NT2/D1 (cell line): ENCODE measurements at regions not wholly inside any gene's neighbourhood (a gene's known extent, or its start where the extent isn't known, plus 50 kb on each side); places are given as distances from the start of the nearest gene placed in this dataset.

ENCODE experiments used
- DNase-seq: peaks from one replicate; pipeline ENCODE4 v3.0.0-alpha.2; 2011; ENCODE audit warnings: low read depth, low spot score
- H3K27me3 ChIP-seq: 2 replicates; pipeline ENCODE4 v1.6.0; 2011; ENCODE audit warnings: mild to moderate bottlenecking; ENCODE audit not compliant: insufficient read length, insufficient read depth
- H3K36me3 ChIP-seq: 2 replicates; pipeline ENCODE4 v1.6.1; 2011; ENCODE audit warnings: mild to moderate bottlenecking, low read length, mixed read lengths; ENCODE audit not compliant: insufficient read depth, insufficient read length
- H3K4me1 ChIP-seq: 2 replicates; pipeline ENCODE4 v1.5.1; 2011; ENCODE audit not compliant: insufficient read depth, insufficient read length
- H3K4me3 ChIP-seq: 2 replicates; pipeline ENCODE4 v1.5.1; 2011; ENCODE audit warnings: low read depth; ENCODE audit not compliant: insufficient read length
- H3K9ac ChIP-seq: 2 replicates; pipeline ENCODE4 v1.6.0; 2011; ENCODE audit warnings: low read depth; ENCODE audit not compliant: insufficient read length
- H3K9me3 ChIP-seq: 2 replicates; pipeline ENCODE4 v1.5.1; 2011; ENCODE audit warnings: mild to moderate bottlenecking, low read length; ENCODE audit not compliant: insufficient read depth
- SUZ12 ChIP-seq: IDR thresholded peaks from 2 replicates; pipeline ENCODE4 v1.6.1; 2011; ENCODE audit not compliant: insufficient read length, insufficient read depth; ENCODE audit errors: extremely low read depth
- YY1 ChIP-seq: IDR thresholded peaks from 2 replicates; pipeline ENCODE4 v1.6.1; 2011; ENCODE audit not compliant: insufficient read length, insufficient read depth
- ZNF274 ChIP-seq: IDR thresholded peaks from 2 replicates; pipeline ENCODE4 v1.6.1; 2011; ENCODE audit warnings: mild to moderate bottlenecking, low read depth, low read length

- Histone ChIP-seq H3K36me3 (no peaks in the 10 kb centered on the region), H3K9me3 (no peaks in the 10 kb centered on the region), H3K4me3 (no peak overlapping the region), H3K4me1 (no peaks in the 10 kb centered on the region), H3K9ac (no peak overlapping the region), H3K27me3 (no peaks in the 10 kb centered on the region)
- peak; percentile 11 for DNase-seq
- no peak for TF ChIP-seq SUZ12
- TF ChIP-seq YY1, result no peak
- TF ChIP-seq ZNF274, result no peak
Observed at GRCh38 chr16:80341263-80341662, 199.5 kb upstream of the DYNLRB2 start.

GRCh38 chr16:80337786-80338185, 203.0 kb upstream of the DYNLRB2 start:
- no peaks in the 10 kb centered on the region for H3K9me3 ChIP-seq
- no peaks in the 10 kb centered on the region for H3K4me1 ChIP-seq
- no peak for TF ChIP-seq ZNF274
- TF ChIP-seq YY1, result no peak
- TF ChIP-seq SUZ12, result no peak
- no peak for DNase-seq
- H3K27me3 ChIP-seq, result peaks cover 3% of the 10 kb centered on the region
- H3K4me3 ChIP-seq, result no peak overlapping the region
- H3K9ac ChIP-seq, result no peak overlapping the region
- H3K36me3 ChIP-seq, result no peaks in the 10 kb centered on the region

- no peaks in the 10 kb centered on the region for H3K4me1 ChIP-seq
- no peak for DNase-seq
- H3K9me3 ChIP-seq, result no peaks in the 10 kb centered on the region
- H3K4me3 ChIP-seq, result no peak overlapping the region
- no peak for TF ChIP-seq YY1
- TF ChIP-seq ZNF274, result no peak
- no peak for TF ChIP-seq SUZ12
- H3K36me3 ChIP-seq, result no peaks in the 10 kb centered on the region
- peaks cover 3% of the 10 kb centered on the region for H3K27me3 ChIP-seq
- H3K9ac ChIP-seq, result no peak overlapping the region
Observed at GRCh38 chr16:80330803-80331202, 210.0 kb upstream of the DYNLRB2 start.

GRCh38 chr16:80330150-80330549, 210.6 kb upstream of the DYNLRB2 start:
- Histone ChIP-seq H3K27me3 (peaks cover 3% of the 10 kb centered on the region), H3K4me3 (no peak overlapping the region)
- TF ChIP-seq YY1 (no peak), SUZ12 (no peak), ZNF274 (no peak)

DNA sequence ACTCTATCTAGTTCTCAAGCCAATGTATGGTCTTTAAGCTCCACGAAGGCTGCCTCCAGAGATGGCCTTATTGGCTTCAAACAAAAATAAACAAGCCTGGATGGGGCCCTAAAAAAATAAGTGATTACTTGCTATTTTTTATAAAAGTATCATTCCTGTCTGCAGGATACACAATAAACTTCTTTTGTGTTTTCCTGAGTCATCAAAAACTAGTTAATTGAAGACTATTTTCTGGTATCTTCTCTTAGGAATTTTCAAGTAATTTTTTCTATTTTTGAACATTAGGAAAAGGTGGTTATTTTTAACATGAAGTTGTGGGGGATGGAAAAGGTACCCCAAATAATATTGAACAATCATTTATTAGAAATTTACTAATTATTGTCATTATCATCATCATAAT, 213.1 kb upstream of the DYNLRB2 start:
- Histone ChIP-seq H3K36me3 (no peaks in the 10 kb centered on the region), H3K4me1 (peaks cover 2% of the 10 kb centered on the region), H3K9me3 (no peaks in the 10 kb centered on the region), H3K4me3 (no peak overlapping the region), H3K9ac (no peak overlapping the region), H3K27me3 (no peaks in the 10 kb centered on the region)
- TF ChIP-seq ZNF274 (no peak), SUZ12 (no peak), YY1 (no peak)
- no peak for DNase-seq

More at GRCh38 chr16:80330150-80330549, 210.6 kb upstream of the DYNLRB2 start:
- Histone ChIP-seq H3K36me3 (no peaks in the 10 kb centered on the region), H3K4me1 (no peaks in the 10 kb centered on the region), H3K9ac (no peak overlapping the region), H3K9me3 (no peaks in the 10 kb centered on the region)
- DNase-seq, result no peak

- Histone ChIP-seq H3K9ac (no peak overlapping the region), H3K4me3 (no peak overlapping the region), H3K27me3 (no peaks in the 10 kb centered on the region), H3K9me3 (no peaks in the 10 kb centered on the region), H3K4me1 (peaks cover 2% of the 10 kb centered on the region), H3K36me3 (no peaks in the 10 kb centered on the region)
- no peak for TF ChIP-seq YY1
- TF ChIP-seq ZNF274, result no peak
- no peak for TF ChIP-seq SUZ12
- no peak for DNase-seq
Observed at GRCh38 chr16:80324371-80324770, 216.4 kb upstream of the DYNLRB2 start.

- Histone ChIP-seq H3K27me3 (no peaks in the 10 kb centered on the region), H3K4me3 (no peak overlapping the region), H3K9ac (no peak overlapping the region), H3K9me3 (no peaks in the 10 kb centered on the region), H3K36me3 (no peaks in the 10 kb centered on the region), H3K4me1 (peaks cover 2% of the 10 kb centered on the region)
- DNase-seq, result no peak
- TF ChIP-seq ZNF274, result no peak
- TF ChIP-seq YY1, result no peak
- TF ChIP-seq SUZ12, result no peak
Observed at GRCh38 chr16:80323808-80324195, 217.0 kb upstream of the DYNLRB2 start.
